OCI-LY7 (cell line): ENCODE measurements at regions not wholly inside any gene's neighbourhood (a gene's known extent, or its start where the extent isn't known, plus 50 kb on each side); places are given as distances from the start of the nearest gene placed in this dataset.

Source experiments
- BruUV-seq: library from RNA; stranded (reverse); fragments of 400-500 nt; replicated peaks from 2 replicates; lab custom pipeline; 2021; lab: Mats Ljungman, UMichigan
- CTCF ChIA-PET: fragments of 300-600 bp; sonication (Branson Sonifier 250); formaldehyde crosslinking; loops from one replicate; lab custom pipeline; 2022; ENCODE audit warnings: antibody characterized with exemption; ENCODE audit not compliant: unreplicated experiment; lab: Charles Lee
- POLR2A ChIA-PET: fragments of 300-600 bp; sonication (Branson Sonifier 250); formaldehyde crosslinking; loops from one replicate; lab custom pipeline; 2022; ENCODE audit warnings: antibody characterized with exemption; lab: Charles Lee
- DNase-seq: peaks from one replicate; pipeline ENCODE4 v3.0.0-alpha.2; 2015; ENCODE audit warnings: low spot score
- H2AFZ ChIP-seq: fragments of 200-600 bp; sonication (generic), shearing (Covaris generic); 2 replicates; pipeline ENCODE4 v1.6.1; 2014; ENCODE audit warnings: mild to moderate bottlenecking, antibody characterized with exemption, low read length, moderate library complexity
- H3K27ac ChIP-seq: fragments of 200-600 bp; sonication (generic); 2 replicates; pipeline ENCODE4 v1.5.1; 2014; ENCODE audit warnings: mixed run types, low read depth, mild to moderate bottlenecking, moderate library complexity, low read length, inconsistent platforms; ENCODE audit not compliant: poor library complexity, severe bottlenecking
- H3K36me3 ChIP-seq: fragments of 200-600 bp; sonication (generic); 2 replicates; pipeline ENCODE4 v1.6.1; 2014; ENCODE audit warnings: mild to moderate bottlenecking, antibody characterized with exemption, low read length, moderate library complexity, mixed read lengths; ENCODE audit not compliant: insufficient read depth
- H3K4me1 ChIP-seq: fragments of 200-600 bp; sonication (generic); 2 replicates; pipeline ENCODE4 v1.5.1; 2014; ENCODE audit warnings: mild to moderate bottlenecking, low read length; ENCODE audit not compliant: insufficient read depth, poor library complexity, severe bottlenecking
- H3K4me2 ChIP-seq: fragments of 200-600 bp; sonication (generic); 2 replicates; pipeline ENCODE4 v1.6.1; 2014; ENCODE audit warnings: mild to moderate bottlenecking, low read length
- H3K4me3 ChIP-seq: fragments of 200-600 bp; sonication (generic); 2 replicates; pipeline ENCODE4 v1.5.1; 2014; ENCODE audit warnings: mild to moderate bottlenecking, low read depth, low read length; ENCODE audit not compliant: poor library complexity, severe bottlenecking
- H3K79me2 ChIP-seq: fragments of 200-600 bp; sonication (generic); 2 replicates; pipeline ENCODE4 v1.6.1; 2016; ENCODE audit warnings: low read depth, mild to moderate bottlenecking, low read length, moderate library complexity, mixed read lengths; ENCODE audit not compliant: insufficient read depth
- H3K9me2 ChIP-seq: fragments of 200-600 bp; sonication (generic); 2 replicates; pipeline ENCODE4 v1.6.1; 2016; ENCODE audit warnings: mild to moderate bottlenecking, low read length, mixed read lengths; ENCODE audit not compliant: insufficient read depth
- H3K9me3 ChIP-seq: fragments of 200-600 bp; sonication (generic); 2 replicates; pipeline ENCODE4 v1.6.1; 2014; ENCODE audit warnings: mild to moderate bottlenecking, mixed run types, low read length, mixed read lengths
- H4K20me1 ChIP-seq: fragments of 200-600 bp; sonication (generic); 2 replicates; pipeline ENCODE4 v1.6.1; 2014; ENCODE audit warnings: mild to moderate bottlenecking, antibody characterized with exemption, low read length, moderate library complexity, mixed read lengths; ENCODE audit not compliant: insufficient read depth
- EZH2phosphoT487 ChIP-seq: fragments of 200-600 bp; sonication (generic); IDR thresholded peaks from 2 replicates; pipeline ENCODE4 v1.6.1; 2018; ENCODE audit warnings: low read depth, borderline replicate concordance, mild to moderate bottlenecking, mixed run types, antibody characterized with exemption, low read length, moderate library complexity, mixed read lengths
- intact Hi-C: fragments of 100-400 bp; cut with micrococcal nuclease; formaldehyde crosslinking; loops from one replicate; pipeline ENCODE4 v1.10.0; 2022; ENCODE audit not compliant: unreplicated experiment
- TF ChIP-seq, protein P1 (sequence below): fragments of 200-600 bp; sonication (generic); conservative IDR thresholded peaks from 2 replicates; pipeline ENCODE4 v1.5.1; 2014; ENCODE audit warnings: mild to moderate bottlenecking, antibody characterized with exemption, low read length, moderate library complexity, mixed read lengths

DNA sequence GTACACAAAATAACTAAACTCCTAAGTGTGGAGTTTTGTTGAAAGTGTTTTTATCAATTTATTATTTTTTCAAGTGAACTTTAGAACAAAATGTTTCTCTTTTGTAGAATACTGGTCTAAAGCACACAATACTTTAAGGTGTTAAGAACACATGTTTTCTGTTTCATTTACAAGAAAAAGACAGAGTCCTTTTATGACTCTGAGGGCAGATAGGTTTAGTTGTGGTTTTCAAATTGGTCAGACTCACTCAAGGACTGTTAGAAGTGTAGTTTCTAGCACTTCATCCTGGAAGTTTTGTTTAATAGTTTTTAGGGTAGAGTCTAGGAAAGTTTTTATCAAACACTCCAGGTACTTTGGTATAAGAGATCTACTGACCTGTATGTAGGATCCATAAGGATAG, 376.5 kb downstream of the LRRIQ3 start:
- no peak overlapping the region for H3K27ac ChIP-seq
- intact Hi-C loops = no loop called here
- no peaks in the 10 kb centered on the region for H3K79me2 ChIP-seq
- POLR2A ChIA-PET = no interaction called here
- H3K36me3 ChIP-seq = no peaks in the 10 kb centered on the region
- no peaks in the 10 kb centered on the region for H4K20me1 ChIP-seq
- no peak for TF ChIP-seq EZH2phosphoT487
- TF ChIP-seq, protein P1, sequence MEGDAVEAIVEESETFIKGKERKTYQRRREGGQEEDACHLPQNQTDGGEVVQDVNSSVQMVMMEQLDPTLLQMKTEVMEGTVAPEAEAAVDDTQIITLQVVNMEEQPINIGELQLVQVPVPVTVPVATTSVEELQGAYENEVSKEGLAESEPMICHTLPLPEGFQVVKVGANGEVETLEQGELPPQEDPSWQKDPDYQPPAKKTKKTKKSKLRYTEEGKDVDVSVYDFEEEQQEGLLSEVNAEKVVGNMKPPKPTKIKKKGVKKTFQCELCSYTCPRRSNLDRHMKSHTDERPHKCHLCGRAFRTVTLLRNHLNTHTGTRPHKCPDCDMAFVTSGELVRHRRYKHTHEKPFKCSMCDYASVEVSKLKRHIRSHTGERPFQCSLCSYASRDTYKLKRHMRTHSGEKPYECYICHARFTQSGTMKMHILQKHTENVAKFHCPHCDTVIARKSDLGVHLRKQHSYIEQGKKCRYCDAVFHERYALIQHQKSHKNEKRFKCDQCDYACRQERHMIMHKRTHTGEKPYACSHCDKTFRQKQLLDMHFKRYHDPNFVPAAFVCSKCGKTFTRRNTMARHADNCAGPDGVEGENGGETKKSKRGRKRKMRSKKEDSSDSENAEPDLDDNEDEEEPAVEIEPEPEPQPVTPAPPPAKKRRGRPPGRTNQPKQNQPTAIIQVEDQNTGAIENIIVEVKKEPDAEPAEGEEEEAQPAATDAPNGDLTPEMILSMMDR = no peak
- no peaks in the 10 kb centered on the region for H3K4me1 ChIP-seq
- no peaks in the 10 kb centered on the region for H3K9me2 ChIP-seq
- H2AFZ ChIP-seq = no peak overlapping the region
- no peak overlapping the region for H3K4me3 ChIP-seq
- H3K4me2 ChIP-seq = no peak overlapping the region
- CTCF ChIA-PET = no interaction called here
- H3K9me3 ChIP-seq = no peaks in the 10 kb centered on the region
- DNase-seq = no peak
- BruUV-seq = no TSS peak

DNA sequence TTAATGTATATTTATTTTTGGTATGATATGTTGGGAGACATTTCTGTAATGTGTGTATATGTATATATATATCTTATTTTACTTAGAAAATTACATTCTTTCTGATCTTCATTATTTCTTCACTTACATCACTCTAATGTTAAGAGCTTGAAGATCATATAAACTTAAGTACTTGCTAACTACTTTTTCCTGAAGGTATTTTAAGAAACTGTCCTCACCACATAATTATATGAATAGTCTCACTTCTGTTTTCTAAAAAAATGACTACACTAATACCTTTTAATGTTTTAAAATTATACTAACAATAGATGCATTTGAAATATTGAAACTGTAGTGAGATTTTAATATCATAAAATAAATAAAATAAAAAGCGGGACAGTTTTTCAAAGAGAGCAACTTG, 377.1 kb downstream of the LRRIQ3 start:
- ChIA-PET CTCF (no interaction called here), POLR2A (no interaction called here)
- Histone ChIP-seq H3K9me3 (no peaks in the 10 kb centered on the region), H3K4me3 (no peak overlapping the region), H3K9me2 (no peaks in the 10 kb centered on the region), H3K79me2 (no peaks in the 10 kb centered on the region), H4K20me1 (no peaks in the 10 kb centered on the region), H3K4me2 (no peak overlapping the region), H3K4me1 (no peaks in the 10 kb centered on the region), H2AFZ (no peak overlapping the region), H3K36me3 (no peaks in the 10 kb centered on the region), H3K27ac (no peak overlapping the region)
- TF ChIP-seq, protein P1 = no peak
- no peak for TF ChIP-seq EZH2phosphoT487
- intact Hi-C loops = no loop called here
- no peak for DNase-seq
- BruUV-seq = no TSS peak

DNA sequence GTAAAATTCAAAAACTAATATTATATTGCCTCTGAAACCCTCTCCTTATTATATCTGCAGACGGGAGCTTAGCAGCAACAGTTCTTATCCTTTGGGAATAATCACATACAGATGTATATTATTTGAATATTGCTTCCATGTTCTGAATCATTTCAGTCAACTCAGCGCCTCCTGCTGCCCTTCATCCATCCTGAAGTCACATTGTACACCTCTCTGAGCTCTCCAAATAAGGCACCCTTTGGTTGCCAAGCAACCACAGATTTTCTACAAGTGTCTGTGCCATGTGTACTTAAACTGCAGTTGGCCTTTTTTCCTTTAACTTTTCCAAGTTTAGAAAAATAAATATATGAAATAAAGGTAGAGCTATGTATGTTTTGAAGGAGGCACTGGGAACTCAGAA, 384.3 kb downstream of the LRRIQ3 start:
- no peak overlapping the region for H3K4me3 ChIP-seq
- H3K9me3 ChIP-seq = no peaks in the 10 kb centered on the region
- H3K36me3 ChIP-seq = no peaks in the 10 kb centered on the region
- intact Hi-C loops = no loop called here
- BruUV-seq = no TSS peak
- no peaks in the 10 kb centered on the region for H4K20me1 ChIP-seq
- CTCF ChIA-PET = no interaction called here
- no peaks in the 10 kb centered on the region for H3K4me1 ChIP-seq
- H3K9me2 ChIP-seq = no peaks in the 10 kb centered on the region
- POLR2A ChIA-PET = no interaction called here
- TF ChIP-seq, protein P1 = no peak
- no peak for TF ChIP-seq EZH2phosphoT487
- no peak overlapping the region for H3K4me2 ChIP-seq
- H3K79me2 ChIP-seq = no peaks in the 10 kb centered on the region
- no peak overlapping the region for H3K27ac ChIP-seq
- H2AFZ ChIP-seq = no peak overlapping the region
- no peak for DNase-seq
